ENCODE measurements at regions not wholly inside any gene's neighbourhood (a gene's known extent, or its start where the extent isn't known, plus 50 kb on each side); places are given as distances from the start of the nearest gene placed in this dataset.
"Not testable (repeated sequence)": the region's sequence is repeated elsewhere in the genome, so short reads cannot be mapped to it uniquely, and the experiment has no call there.

DNA sequence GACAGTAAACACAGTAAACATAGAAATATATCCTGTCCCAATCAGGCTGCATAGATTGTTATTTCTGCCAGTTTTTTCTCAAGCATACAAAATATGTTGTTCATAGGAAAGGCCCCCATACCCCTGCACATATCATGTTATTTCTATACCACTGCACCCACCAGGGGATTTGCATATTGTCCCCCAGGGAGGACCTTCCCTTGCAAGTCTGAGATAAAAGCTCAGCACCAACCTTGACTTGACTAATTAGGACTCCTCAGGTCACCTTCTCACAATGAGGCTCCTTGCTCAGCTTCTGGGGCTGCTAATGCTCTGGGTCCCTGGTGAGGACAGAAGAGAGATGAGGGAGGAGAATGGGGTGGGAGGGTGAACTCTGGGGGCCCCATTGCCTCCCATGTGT is 1313.1 kb downstream of the RPIA start:
- not testable (repeated sequence) for H3K4me3 ChIP-seq (ENCODE audit: low read depth, low read length)

DNA sequence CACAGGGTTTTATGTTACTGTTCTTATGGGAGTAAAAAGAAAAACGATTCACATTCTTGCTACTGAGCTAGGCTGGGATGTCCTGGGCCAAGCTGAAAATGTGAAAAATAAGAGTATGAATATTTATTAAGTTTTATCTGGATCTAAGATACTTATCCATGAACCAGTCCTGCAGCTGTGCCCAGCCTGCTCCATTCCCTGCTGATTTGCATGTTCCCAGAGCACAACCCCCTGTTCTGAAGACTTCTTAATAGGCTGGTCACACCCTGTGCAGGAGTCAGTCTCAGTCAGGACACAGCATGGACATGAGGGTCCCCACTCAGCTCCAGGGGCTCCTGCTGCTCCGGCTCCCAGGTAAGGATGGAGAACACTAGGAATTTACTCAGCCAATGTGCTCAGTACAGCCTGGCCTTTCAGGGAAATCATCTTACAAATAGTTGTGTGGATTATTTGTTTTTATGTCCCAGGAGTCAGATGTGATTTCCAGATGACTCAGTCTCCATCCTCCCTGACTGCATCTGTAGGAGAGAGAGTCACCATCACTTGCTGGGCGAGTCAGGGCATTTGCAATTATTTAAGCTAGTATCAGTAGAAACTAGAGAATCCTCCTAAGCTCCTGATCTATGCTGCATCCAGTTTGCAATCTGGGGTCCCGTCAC is 1319.1 kb downstream of the RPIA start:
- not testable (repeated sequence) for H3K4me3 ChIP-seq (ENCODE audit: low read depth, low read length)

DNA sequence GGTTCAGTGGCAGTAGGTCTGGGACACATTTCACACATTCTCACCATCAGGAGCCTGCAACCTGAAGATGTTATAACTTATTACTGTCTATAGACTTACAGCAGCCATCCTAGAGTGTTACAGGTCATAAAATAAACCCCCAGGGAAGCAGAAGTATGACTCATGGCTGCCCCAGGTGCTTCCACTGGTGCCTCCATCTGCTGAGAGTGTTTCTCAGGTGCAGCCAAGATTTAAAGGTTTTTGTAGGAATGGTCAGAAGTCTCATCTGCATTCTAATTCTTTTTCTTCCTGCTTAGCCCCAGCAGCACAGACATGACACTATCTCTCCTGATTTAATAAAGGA is 1319.6 kb downstream of the RPIA start:
- H3K4me3 ChIP-seq (ENCODE audit: low read depth, low read length), result not testable (repeated sequence)

DNA sequence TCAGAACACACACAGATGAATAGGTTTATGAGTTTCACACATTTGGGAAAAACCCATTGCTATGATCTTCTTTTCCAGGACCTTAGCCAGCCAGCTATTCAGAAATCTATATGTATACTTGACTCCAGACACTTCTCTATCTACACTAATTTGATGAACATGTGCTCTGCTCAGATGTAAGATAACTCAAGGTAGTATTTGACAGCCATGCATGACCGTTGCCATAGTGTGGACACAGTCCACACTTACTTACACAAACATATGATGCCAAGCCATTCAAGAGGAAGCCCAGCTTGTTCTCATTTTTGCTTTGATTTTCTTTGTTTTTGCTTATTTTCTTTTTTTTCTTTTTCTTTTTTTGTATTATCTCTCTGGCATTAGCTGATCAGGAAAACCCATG is 1328.4 kb downstream of the RPIA start:
- H3K4me3 ChIP-seq (ENCODE audit: low read depth, low read length), result not testable (repeated sequence)

DNA sequence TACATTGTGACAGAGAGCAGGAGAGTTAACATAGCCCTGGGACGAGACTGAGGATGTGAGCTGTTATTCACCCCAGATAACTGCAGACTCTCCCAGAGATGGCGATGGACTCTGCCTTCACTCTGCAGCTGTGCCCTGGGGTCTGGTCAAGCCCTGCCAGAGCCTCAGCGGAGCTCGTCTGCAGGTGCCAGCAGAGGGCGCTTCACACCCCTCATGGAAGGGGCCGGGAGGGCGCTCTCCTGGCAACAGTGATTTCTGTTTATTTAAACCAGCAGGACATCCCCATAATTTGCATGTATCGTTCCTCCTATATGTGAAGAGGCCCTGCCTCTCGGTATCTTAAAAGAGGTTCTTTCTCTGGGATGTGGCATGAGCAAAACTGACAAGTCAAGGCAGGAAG is 1329.8 kb downstream of the RPIA start:
- not testable (repeated sequence) for H3K4me3 ChIP-seq (ENCODE audit: low read depth, low read length)

DNA sequence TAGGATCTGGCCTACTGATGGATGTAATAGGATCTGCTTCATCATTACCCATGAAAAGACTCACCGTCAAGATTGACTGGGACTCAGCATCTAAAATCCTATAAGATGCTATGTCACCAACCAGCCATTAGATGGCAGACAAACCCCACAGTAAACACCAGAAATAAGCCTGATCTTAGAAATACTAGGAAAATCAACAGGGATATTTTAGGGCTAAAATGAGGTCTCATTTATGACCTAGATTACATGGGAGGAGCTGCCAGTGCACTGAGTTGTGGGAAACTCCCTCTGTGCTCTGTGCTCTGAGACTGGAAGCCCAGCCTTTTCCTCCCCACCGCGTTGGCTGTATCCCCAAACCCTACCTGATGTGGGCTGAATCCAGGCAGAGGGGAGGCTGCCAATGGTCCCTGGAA is 1335.8 kb downstream of the RPIA start:
- not testable (repeated sequence) for H3K4me3 ChIP-seq (ENCODE audit: low read depth, low read length)

DNA sequence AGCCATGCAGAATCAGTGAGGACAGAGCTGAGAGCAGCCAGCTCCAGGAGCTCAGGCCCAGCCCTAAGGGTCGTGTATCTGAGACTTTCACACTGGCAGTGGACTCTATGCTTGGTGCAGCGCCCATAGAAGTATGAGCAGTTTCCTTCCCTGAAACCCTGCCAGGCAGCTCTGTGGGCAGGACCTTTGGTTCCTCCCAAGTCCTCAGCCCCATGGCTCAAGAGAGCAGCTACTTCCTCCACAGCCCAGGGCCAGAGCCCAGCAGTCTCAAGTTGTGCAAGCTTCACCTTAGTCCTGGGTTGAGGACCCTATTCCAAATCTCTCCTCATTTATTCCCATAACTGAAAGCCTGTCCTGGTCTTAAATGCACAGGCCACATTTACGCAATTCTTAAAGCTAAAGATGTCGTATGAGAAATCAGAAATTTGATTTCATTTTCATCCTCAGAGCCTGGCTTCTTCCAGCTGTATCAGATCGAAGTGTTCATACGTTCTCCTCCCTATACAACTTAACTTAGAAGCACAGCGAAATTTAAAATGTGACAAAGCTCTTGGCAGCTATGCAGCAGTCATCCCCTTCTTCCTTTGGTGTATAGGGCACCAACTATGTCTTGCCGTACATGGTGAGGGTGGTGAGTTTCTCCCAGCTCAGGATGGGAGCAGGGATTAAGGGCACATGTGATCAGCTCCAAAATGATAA is 1337.1 kb downstream of the RPIA start:
- H3K4me3 ChIP-seq (ENCODE audit: low read depth, low read length), result not testable (repeated sequence)

DNA sequence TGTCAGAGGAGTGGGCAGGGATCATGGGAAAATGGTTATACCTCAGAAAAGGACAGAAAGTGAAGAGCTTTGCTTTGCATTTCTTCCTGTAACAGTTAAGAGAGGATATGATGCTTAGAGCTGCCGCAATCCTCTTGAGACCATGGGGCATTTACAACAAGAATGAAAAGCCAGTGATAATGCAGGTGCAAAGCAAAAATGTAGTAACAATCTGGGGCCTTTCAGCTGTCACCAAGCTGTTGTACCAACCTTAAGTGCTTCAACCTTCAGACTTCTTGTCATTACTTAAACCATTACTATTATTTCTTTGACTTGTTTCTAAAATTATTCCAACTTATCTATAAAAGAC is 1337.6 kb downstream of the RPIA start:
- not testable (repeated sequence) for H3K4me3 ChIP-seq (ENCODE audit: low read depth, low read length)

DNA sequence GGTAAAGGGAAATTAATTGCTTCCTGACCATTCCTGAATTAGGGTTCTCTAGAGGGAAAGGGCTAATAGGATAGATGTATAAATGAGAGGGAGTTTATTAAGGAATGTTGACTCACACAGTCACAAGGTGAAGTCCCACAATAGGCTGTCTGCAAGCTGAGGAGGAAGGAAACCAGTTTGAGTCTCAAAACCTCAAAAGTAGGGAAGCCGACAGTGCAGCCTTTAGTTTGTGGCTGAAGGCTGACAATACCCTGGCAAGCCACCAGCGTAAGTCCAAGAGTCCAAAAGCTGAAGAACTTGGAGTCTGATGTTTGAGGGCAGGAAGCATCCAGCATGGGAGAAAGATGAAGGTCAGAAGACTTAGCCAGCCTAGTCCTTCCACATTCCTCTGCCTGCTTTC is 1340.8 kb downstream of the RPIA start:
- H3K4me3 ChIP-seq (ENCODE audit: low read depth, low read length), result not testable (repeated sequence)

DNA sequence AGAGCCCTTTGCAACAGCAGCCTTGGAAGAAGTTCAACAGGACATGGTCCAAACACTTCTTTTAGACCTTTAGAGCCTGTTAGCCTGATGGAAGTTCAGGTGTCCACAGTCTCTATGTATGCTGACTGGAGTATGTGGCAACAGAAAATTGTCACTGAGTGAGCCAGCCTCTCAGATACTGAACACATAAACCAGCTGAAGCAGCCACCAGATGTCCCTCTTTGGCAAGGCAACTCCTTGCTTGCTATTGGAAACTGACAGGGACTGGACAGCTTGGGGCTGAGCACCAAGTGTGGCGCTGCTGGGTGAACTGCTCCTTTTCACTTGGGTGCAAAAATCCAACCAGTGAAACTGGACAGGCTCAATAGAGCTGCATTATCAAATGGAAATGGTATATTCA is 1344.9 kb downstream of the RPIA start:
- H3K4me3 ChIP-seq (ENCODE audit: low read depth, low read length), result not testable (repeated sequence)

DNA sequence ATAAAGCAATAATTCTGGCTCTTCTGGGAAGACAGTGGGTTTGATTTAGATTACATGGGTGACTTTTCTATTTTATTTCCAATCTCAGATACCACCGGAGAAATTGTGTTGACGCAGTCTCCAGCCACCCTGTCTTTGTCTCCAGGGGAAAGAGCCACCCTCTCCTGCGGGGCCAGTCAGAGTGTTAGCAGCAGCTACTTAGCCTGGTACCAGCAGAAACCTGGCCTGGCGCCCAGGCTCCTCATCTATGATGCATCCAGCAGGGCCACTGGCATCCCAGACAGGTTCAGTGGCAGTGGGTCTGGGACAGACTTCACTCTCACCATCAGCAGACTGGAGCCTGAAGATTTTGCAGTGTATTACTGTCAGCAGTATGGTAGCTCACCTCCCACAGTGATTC is 1347.6 kb downstream of the RPIA start:
- not testable (repeated sequence) for H3K4me3 ChIP-seq (ENCODE audit: low read depth, low read length)

DNA sequence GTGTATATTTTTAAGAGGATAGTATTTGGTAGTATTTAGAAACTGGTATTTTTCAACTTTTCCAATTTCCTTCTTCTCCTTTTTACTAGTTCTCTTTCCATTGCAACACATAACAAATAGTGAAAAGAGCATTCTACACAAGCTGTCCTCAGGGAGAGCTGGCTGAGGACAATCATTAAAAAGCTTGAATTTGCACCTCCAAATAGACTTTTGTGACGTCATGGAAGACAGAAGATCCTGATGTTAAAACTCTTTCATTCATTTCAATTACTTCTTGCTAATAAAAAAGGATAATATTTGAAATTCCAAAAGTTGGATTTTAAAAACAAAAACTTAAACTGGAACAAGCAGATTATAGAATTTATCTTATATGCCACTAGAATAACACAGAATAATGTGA is 1356.3 kb downstream of the RPIA start:
- H3K4me3 ChIP-seq (ENCODE audit: low read depth, low read length), result not testable (repeated sequence)

DNA sequence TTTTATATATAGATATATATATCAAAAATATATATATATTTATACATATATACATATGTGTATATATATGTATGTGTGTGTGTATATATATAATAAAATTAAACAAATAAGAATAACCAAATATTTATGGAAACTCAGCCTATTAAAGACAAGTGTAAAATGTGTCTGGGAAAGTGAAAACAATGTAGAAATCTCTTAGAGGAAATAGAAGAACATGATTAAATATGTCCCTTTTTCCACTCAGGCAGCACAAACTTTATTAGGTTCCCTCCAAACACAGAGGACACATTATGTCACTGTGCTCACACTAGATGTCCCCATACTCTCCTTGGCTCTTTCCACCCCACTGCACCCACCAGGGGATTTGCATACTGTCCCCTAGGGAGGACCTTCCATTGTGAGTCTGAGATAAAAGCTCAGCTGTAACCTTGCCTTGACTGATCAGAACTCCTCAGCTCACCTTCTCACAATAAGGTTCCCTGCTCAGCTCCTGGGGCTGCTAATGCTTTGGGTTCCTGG is 1360.7 kb downstream of the RPIA start:
- H3K4me3 ChIP-seq (ENCODE audit: low read depth, low read length), result not testable (repeated sequence)

DNA sequence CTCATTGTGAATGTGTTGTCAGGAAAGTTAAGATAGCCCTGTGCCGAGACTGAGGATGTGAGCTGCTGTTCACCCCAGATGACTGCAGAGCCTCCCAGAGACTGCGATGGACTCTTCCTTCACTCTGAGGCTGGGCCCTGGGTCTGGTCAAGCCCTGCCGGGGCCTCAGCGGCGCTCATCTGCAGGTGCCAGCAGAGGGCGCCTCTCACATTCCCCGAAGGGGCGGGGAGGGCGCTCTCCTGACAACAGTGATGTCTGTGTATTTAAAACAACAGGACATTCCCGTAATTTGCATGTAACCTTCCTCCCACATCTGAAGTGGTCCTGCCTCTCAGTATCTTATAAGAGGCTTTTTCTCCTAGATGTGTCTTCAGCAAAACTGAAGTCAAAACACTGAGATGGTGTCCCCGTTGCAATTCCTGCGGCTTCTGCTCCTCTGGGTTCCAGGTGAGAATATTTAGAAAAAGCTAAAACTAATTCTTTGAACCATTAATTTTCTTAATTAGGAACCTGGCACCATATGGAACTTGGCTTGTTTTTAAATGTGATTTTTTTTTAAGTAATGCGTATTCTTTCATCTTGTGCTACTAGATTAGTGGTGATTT is 1377.9 kb downstream of the RPIA start:
- no peak overlapping the region for H3K4me3 ChIP-seq (ENCODE audit: low read depth, low read length)
- TF ChIP-seq, protein P1, sequence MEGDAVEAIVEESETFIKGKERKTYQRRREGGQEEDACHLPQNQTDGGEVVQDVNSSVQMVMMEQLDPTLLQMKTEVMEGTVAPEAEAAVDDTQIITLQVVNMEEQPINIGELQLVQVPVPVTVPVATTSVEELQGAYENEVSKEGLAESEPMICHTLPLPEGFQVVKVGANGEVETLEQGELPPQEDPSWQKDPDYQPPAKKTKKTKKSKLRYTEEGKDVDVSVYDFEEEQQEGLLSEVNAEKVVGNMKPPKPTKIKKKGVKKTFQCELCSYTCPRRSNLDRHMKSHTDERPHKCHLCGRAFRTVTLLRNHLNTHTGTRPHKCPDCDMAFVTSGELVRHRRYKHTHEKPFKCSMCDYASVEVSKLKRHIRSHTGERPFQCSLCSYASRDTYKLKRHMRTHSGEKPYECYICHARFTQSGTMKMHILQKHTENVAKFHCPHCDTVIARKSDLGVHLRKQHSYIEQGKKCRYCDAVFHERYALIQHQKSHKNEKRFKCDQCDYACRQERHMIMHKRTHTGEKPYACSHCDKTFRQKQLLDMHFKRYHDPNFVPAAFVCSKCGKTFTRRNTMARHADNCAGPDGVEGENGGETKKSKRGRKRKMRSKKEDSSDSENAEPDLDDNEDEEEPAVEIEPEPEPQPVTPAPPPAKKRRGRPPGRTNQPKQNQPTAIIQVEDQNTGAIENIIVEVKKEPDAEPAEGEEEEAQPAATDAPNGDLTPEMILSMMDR (IDR thresholded peaks at IDR 0.05; ENCODE audit: low read depth, low read length), result no peak

DNA sequence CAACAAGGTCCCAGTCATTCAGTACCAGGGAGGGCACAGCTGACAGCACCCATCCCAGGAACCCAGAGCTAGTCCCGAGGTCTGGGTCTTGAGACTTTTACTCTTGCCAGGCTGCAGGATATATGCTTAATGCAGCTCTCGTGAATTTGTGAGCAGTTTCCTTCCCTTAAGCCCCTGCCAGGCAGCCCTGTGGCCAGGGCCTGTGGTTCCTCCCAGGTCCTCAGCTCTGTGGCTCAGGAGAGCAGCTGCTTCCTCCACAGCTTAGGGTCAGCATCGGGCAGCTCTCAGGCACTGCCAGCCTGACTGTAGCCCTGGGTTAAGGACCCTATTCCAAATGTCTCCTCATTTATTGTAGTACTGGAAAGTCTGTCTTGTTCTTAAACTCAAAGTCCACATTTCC is 1384.8 kb downstream of the RPIA start:
- TF ChIP-seq, protein P1 (IDR thresholded peaks at IDR 0.05; ENCODE audit: low read depth, low read length), result no peak

More for the DNA sequence above, 1384.8 kb downstream of the RPIA start:
- H3K4me3 ChIP-seq (ENCODE audit: low read depth, low read length), result no peak overlapping the region

Data from WI38 (cell line).